ENCODE measurements at regions not wholly inside any gene's neighbourhood (a gene's known extent, or its start where the extent isn't known, plus 50 kb on each side); places are given as distances from the start of the nearest gene placed in this dataset.
"Not testable (repeated sequence)": the region's sequence is repeated elsewhere in the genome, so short reads cannot be mapped to it uniquely, and the experiment has no call there.

- DNase-seq (ENCODE audit: low spot score): no peak
Observed at GRCh38 chr5:174522480-174523260, 201.7 kb upstream of the MSX2 start.

- DNase-seq (ENCODE audit: low spot score): no peak
Observed at GRCh38 chr5:174523311-174524071, 200.9 kb upstream of the MSX2 start.

- no peak for DNase-seq (ENCODE audit: low spot score)
Observed at GRCh38 chr5:174524351-174524750, 200.0 kb upstream of the MSX2 start.

DNA sequence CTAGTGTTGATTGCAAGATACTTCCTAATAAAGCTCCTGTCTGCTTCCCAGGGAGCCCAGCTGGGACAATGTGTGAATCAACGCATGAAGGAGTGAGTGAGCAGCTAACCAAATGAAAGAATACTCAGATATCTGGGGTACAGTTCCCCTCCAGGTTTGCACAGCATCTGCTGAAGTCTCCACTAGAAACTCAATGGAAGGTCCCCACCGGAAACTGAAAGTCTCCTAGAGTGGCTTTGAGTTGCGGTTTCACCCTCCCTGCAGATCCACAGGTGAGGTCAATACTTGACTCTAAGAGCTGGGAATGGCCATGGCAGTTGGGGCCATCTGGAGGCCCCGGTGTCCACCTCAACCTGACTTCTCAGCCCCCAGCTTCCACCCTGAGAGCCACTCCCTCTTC lies 198.2 kb upstream of the MSX2 start:
- no peak for DNase-seq (ENCODE audit: low spot score)

- DNase-seq (ENCODE audit: low spot score): no peak
Observed at GRCh38 chr5:174527916-174528540, 196.4 kb upstream of the MSX2 start.

DNA sequence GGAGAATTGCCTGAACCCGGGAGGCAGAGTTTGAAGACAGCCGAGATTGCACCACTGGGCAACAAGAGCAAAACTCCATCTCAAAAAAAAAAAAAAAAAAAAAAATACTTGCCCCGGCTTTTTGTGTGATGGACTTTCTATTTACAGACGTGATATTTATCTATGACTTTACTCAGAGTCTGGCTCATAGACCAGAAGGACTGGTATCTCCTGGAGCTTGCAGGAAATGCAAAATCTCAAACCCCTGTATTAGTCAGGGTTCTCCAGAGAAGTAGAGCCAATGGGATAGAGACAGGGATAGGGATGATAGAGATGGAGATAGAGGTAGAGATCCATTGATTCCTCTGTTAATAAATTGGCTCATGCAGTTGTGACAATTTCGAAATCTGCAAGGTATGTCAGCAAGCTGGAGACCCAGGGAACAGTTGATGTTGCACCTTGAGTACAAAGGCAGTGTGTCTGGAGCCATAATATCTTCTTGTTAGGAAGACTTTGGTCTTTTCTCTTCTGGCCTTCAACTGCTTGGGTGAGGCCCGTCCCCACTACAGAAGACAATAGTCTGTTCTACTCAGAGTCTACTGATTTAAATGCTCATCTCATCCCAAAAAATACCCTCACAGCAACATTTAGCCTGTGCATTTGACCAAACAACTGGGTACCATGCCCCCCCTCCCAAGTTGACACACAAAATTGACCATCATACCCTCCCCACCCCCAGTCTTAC lies 195.4 kb upstream of the MSX2 start:
- no peak for DNase-seq (ENCODE audit: low spot score)

GRCh38 chr5:174529925-174530681 lies 194.3 kb upstream of the MSX2 start:
- no peak for DNase-seq (ENCODE audit: low spot score)

DNA sequence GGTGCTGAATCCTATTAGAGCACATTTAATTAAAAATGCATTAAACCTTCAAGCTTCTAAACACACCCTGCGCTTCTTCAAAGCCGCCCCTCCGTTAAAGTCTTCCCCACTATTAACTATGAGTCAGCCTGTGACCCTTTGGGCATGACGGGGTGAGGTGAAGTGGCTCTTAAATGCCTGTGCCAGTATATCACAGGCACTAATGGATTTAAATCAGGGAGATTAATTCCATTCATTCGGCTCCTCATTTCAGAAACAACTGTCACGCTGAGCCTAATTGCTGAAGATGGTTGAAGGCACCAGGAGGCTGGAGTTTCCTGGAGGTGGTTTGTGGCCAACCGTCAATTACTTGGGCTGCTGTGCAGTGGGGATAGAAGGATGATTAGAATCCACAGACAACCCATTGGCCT lies 192.6 kb upstream of the MSX2 start:
- no peak for DNase-seq (ENCODE audit: low spot score)

GRCh38 chr5:174532455-174533453 lies 191.6 kb upstream of the MSX2 start:
- peak; percentile 92 for DNase-seq (ENCODE audit: low spot score)

DNA sequence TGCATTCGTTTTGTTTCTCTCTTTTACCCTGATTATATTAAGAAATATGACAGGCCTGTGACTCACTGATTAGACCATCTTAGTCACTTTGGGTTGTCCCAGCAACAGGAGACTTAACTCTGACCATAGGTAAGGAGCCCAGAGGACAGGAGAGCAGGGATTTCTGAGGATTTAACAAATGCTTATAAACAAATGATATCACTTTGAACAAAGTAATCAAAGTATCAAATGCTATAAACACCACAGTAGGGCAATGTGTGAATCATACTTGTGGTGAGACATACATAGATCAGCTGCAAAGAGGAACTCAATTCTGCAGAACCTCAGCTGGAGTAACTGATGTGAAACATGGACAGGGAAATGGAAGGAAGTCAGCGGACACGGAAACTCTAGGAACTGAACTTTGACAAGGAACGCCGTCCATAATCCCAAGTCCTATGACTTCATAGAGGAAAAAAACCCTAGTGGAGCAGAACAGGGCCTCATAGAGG lies 190.6 kb upstream of the MSX2 start:
- DNase-seq (ENCODE audit: low spot score): peak; percentile 51

- DNase-seq (ENCODE audit: low spot score): no peak
Observed at GRCh38 chr5:174535669-174536068, 188.7 kb upstream of the MSX2 start.

- DNase-seq (ENCODE audit: low spot score): not testable (repeated sequence)
Observed at GRCh38 chr5:174539823-174540222, 184.6 kb upstream of the MSX2 start.

GRCh38 chr5:174542037-174542436 lies 182.3 kb upstream of the MSX2 start:
- no peak for DNase-seq (ENCODE audit: low spot score)

GRCh38 chr5:174542471-174542870 lies 181.9 kb upstream of the MSX2 start:
- no peak for DNase-seq (ENCODE audit: low spot score)

DNA sequence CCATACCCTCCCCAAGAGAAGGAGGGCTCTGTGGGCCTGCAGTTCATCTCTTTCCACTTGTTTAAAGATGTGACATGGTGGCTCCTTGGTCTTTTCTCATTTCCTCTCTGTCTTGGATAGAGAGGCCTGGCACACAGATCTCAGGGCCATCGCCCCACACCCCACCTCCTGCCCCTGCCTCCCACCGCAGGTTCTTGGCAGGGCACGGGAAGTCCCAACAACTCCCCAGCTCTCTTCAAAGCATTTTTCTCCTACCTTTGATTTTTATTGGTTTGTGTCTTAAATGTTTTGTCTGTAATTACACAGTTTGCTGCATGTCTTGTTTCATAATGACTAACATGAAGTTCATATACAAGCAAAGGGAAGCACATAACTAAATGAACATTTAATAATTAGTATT lies 178.5 kb upstream of the MSX2 start:
- no peak for DNase-seq (ENCODE audit: low spot score)

- no peak for DNase-seq (ENCODE audit: low spot score)
Observed at GRCh38 chr5:174547814-174548213, 176.6 kb upstream of the MSX2 start.

DNA sequence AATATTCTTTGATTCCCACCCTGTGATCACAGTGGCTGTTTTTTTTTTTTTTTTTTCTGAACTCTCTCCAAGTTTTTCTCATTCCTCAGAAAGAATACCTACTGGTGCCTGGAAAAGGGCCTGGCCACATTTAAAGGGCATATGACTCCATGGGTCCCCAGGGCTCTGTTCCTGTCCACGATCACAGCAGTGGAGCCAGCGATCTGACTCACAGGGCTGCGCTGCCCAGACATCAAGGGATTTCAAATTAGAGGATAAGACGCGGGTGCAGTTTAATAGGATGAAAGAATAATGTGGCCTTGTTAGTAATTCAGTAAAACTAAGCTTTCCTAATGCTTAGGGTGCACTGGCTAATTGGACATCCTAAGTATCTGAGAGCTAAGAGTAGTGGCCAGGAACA lies 175.1 kb upstream of the MSX2 start:
- DNase-seq (ENCODE audit: low spot score): no peak

GRCh38 chr5:174550026-174550425 lies 174.4 kb upstream of the MSX2 start:
- DNase-seq (ENCODE audit: low spot score): no peak

DNA sequence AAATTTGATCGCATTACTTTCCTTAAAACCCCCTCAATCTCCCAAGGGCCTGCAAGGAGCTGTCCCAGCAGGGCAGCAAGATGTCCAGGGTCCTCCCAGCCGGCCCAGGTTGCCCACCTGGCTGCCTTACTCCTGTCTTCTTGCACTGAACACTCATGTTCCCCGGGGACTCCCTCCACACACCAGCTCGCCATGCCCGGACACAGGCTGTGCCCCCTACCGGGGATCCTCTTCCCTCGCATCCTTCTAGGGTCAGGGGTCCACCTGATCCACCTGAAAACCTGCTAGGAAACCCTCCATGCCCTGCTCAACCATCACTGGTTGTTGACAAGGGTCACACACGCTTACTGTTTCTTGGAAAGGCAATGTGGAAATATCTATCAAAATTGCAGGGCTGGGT lies 172.0 kb upstream of the MSX2 start:
- DNase-seq (ENCODE audit: low spot score): no peak

GRCh38 chr5:174553556-174553955 lies 170.8 kb upstream of the MSX2 start:
- DNase-seq (ENCODE audit: low spot score): no peak
